Retinal pigment epithelial cell (primary cell): ENCODE measurements at regions not wholly inside any gene's neighbourhood (a gene's known extent, or its start where the extent isn't known, plus 50 kb on each side); places are given as distances from the start of the nearest gene placed in this dataset.

Experiments
- DNase-seq: peaks from one replicate; pipeline ENCODE4 v3.0.0-alpha.2; 2010; ENCODE audit warnings: low read depth
- H3K4me3 ChIP-seq: 2 replicates; pipeline ENCODE4 v1.5.1; 2011; ENCODE audit warnings: mild to moderate bottlenecking, low read length, control low read depth, moderate library complexity
- CTCF ChIP-seq: conservative IDR thresholded peaks from 2 replicates; pipeline ENCODE4 v1.5.1; 2011; ENCODE audit warnings: low read depth, low read length, control low read depth, inconsistent platforms

- no peak overlapping the region for H3K4me3 ChIP-seq
- no peak for TF ChIP-seq CTCF
- DNase-seq: no peak
Measured at GRCh38 chrX:137707348-137707747, 141.4 kb downstream of the ZIC3 start.

- no peak overlapping the region for H3K4me3 ChIP-seq
- no peak for TF ChIP-seq CTCF
- DNase-seq: no peak
Measured at GRCh38 chrX:137742846-137743245, 176.9 kb downstream of the ZIC3 start.

GRCh38 chrX:137743414-137743813 lies 177.5 kb downstream of the ZIC3 start:
- no peak for DNase-seq
- no peak overlapping the region for H3K4me3 ChIP-seq
- no peak for TF ChIP-seq CTCF

- no peak overlapping the region for H3K4me3 ChIP-seq
- TF ChIP-seq CTCF: no peak
Measured at GRCh38 chrX:137746289-137746688, 180.4 kb downstream of the ZIC3 start.

GRCh38 chrX:137747244-137748043 lies 181.5 kb downstream of the ZIC3 start:
- no peak for DNase-seq
- TF ChIP-seq CTCF: no peak
- no peak overlapping the region for H3K4me3 ChIP-seq

More at GRCh38 chrX:137746289-137746688, 180.4 kb downstream of the ZIC3 start:
- no peak for DNase-seq

- no peak overlapping the region for H3K4me3 ChIP-seq
- no peak for DNase-seq
- no peak for TF ChIP-seq CTCF
Measured at GRCh38 chrX:137748827-137749226, 182.9 kb downstream of the ZIC3 start.

- DNase-seq: no peak
- TF ChIP-seq CTCF: no peak
- no peak overlapping the region for H3K4me3 ChIP-seq
Measured at GRCh38 chrX:137749246-137749645, 183.3 kb downstream of the ZIC3 start.
